Activated naive CD8-positive, alpha-beta T cell treated with anti-CD3 and anti-CD28 coated beads, Interleukin-2, amount 50 U/mL, for 24 hours (primary cell): ENCODE measurements at regions not wholly inside any gene's neighbourhood (a gene's known extent, or its start where the extent isn't known, plus 50 kb on each side); places are given as distances from the start of the nearest gene placed in this dataset.
"Not testable (repeated sequence)": the region's sequence is repeated elsewhere in the genome, so short reads cannot be mapped to it uniquely, and the experiment has no call there.

Source experiments
- ATAC-seq: fragments of 150-1000 bp; cut with Tn5 transposase; one replicate; pipeline ENCODE4 v1.10.0; 2021
- DNase-seq: peaks from one replicate; pipeline ENCODE4 v3.0.0; 2021
- H3K27ac Mint-ChIP-seq: one replicate; pipeline ENCODE4 v1.8.0; 2021; ENCODE audit warnings: mild to moderate bottlenecking, mixed read lengths
- H3K27me3 Mint-ChIP-seq: one replicate; pipeline ENCODE4 v1.8.0; 2021; ENCODE audit warnings: mixed read lengths
- H3K36me3 Mint-ChIP-seq: one replicate; pipeline ENCODE4 v1.8.0; 2021; ENCODE audit warnings: low read depth, mixed read lengths
- H3K4me1 Mint-ChIP-seq: one replicate; pipeline ENCODE4 v1.8.0; 2021; ENCODE audit warnings: mixed read lengths
- H3K4me3 Mint-ChIP-seq: one replicate; pipeline ENCODE4 v1.8.0; 2021; ENCODE audit warnings: mild to moderate bottlenecking, moderate library complexity, mixed read lengths
- H3K9me3 Mint-ChIP-seq: one replicate; pipeline ENCODE4 v1.8.0; 2021; ENCODE audit warnings: mixed read lengths

DNA sequence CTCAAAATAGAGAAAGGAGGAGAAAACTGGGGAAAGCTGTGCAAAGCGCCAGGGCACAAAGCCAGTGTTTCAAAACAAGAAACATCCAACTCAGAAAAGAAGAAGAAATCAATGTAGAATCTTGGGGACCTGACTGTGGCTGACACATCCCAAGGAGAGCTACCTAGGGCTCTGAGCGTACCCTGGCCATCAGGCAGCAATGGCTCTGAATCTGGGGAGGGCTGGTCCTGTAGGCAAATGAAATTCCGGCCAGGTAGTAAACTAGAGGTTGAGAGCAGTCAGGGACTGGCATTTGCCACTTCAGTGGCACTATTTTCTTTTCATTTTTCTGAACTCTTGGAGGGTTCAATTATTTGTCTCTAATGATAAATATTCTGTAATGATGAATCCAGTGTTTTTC, 525.8 kb downstream of the STK39 start:
- Mint-ChIP-seq H3K9me3 (no peaks in the 10 kb centered on the region), H3K36me3 (no peaks in the 10 kb centered on the region), H3K27me3 (no peaks in the 10 kb centered on the region), H3K4me3 (no peak overlapping the region), H3K4me1 (no peaks in the 10 kb centered on the region), H3K27ac (no peak overlapping the region)
- ATAC-seq (no peak), DNase-seq (no peak)

DNA sequence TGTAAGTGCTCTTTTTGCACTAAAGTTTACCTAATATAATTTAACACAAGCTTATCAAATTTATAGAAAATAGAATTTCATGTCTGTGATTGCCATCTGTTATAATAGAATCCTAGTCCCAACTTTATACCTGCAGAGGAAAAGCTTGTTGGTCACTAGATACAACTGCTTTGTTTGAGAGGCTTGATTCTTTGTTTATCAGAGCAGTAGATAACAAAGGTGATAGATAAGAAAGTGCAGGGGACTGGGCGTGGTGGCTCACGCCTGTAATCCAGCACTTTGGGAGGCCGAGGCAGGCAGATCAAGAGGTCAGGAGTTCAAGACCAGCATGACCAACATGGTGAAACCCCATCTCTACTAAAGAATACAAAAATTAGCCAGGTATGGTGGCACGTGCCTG, 528.0 kb downstream of the STK39 start:
- Mint-ChIP-seq H3K27ac (no peak overlapping the region), H3K9me3 (no peaks in the 10 kb centered on the region), H3K4me1 (no peaks in the 10 kb centered on the region), H3K27me3 (no peaks in the 10 kb centered on the region), H3K36me3 (no peaks in the 10 kb centered on the region), H3K4me3 (no peak overlapping the region)
- DNase-seq = no peak
- no peak for ATAC-seq

DNA sequence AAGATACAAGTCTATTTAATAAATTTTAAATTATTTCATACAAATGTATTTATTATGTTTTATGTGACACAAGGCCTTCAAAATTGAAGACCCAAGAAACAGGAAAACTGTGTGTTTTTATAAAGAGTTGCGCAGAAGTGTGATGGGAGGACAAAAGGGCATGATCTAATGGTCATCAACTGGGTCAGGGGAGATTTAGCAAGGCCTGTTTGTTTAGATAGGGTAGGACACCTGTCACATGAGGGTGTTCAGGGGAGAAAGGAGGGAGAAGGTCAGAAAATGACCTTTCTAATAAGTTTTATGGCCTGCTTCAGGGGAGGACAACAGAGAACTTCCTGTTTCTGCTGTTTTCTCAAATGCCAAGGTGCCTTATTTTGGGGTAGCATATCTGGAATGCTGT, 528.8 kb downstream of the STK39 start:
- H3K36me3 Mint-ChIP-seq = no peaks in the 10 kb centered on the region
- H3K27ac Mint-ChIP-seq = no peak overlapping the region
- no peaks in the 10 kb centered on the region for H3K9me3 Mint-ChIP-seq
- ATAC-seq (no peak), DNase-seq (no peak)
- H3K4me3 Mint-ChIP-seq = no peak overlapping the region
- H3K4me1 Mint-ChIP-seq = no peaks in the 10 kb centered on the region
- no peaks in the 10 kb centered on the region for H3K27me3 Mint-ChIP-seq

DNA sequence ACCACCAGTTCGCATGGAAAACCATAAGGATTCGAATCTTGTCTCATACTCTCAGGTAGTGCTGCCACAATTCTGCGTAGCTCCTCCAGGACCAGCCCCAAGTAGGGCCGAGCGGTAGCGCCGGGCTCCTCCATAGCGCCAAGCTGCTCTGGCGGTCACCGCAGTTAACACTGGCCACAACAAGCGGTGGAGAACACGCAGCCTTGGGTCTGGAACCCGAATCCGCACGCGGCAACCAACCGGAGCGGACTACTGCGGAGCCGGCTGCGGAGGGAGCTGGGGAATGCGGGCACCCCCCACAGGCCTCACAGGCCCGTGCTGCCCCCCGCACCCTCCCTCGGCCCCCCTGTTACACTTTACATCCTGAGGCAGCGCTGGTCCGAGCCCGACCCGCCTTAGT, 531.5 kb downstream of the STK39 start:
- ATAC-seq (no peak), DNase-seq (no peak)
- H3K9me3 Mint-ChIP-seq = no peaks in the 10 kb centered on the region
- H3K36me3 Mint-ChIP-seq = no peaks in the 10 kb centered on the region
- no peaks in the 10 kb centered on the region for H3K27me3 Mint-ChIP-seq
- H3K4me1 Mint-ChIP-seq = no peaks in the 10 kb centered on the region
- no peak overlapping the region for H3K4me3 Mint-ChIP-seq
- H3K27ac Mint-ChIP-seq = no peak overlapping the region

DNA sequence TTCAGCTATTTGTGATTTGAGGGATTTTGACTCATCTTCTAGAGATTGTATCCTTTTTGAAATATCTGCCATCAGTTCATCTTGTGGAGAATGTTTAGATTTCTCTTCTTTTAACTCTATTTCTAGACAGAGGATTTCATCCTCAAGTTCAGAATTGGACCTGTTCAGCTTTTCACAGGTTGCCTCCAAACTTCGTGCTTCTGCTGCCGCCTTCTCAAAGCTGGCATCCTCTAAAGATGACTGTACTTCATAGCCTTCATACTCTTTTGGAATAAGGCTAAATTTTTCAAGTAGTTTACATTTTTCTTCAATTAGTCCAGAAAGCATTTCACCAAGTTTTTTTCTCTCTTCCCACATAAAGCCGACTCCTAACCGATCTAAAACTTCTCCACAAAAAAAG, 531.9 kb downstream of the STK39 start:
- not testable (repeated sequence) for H3K36me3 Mint-ChIP-seq, H3K4me3 Mint-ChIP-seq, H3K27ac Mint-ChIP-seq, H3K27me3 Mint-ChIP-seq, DNase-seq, H3K9me3 Mint-ChIP-seq, ATAC-seq, H3K4me1 Mint-ChIP-seq

DNA sequence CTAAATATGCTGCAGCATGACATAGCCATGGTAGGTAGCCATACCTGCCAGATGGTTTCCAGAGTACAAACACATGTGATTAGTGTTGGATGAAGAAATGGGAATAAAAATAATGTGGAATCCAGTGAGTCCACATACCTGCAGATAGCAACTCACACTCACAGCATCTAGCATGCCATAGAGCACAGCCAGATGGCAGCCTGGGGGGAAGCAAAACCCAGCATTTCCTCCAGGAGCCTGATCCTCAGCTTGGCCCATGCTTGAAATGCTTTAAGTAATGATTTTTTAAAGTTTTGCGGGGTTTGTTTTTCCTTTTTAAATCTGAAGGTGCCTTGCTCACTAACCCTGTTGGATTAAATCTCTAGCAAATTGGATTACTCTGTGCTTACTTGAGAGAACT, 535.1 kb downstream of the STK39 start:
- Mint-ChIP-seq H3K9me3 (no peaks in the 10 kb centered on the region), H3K4me1 (no peaks in the 10 kb centered on the region), H3K27me3 (no peaks in the 10 kb centered on the region), H3K36me3 (no peaks in the 10 kb centered on the region), H3K4me3 (no peak overlapping the region), H3K27ac (no peak overlapping the region)
- DNase-seq (no peak), ATAC-seq (no peak)

DNA sequence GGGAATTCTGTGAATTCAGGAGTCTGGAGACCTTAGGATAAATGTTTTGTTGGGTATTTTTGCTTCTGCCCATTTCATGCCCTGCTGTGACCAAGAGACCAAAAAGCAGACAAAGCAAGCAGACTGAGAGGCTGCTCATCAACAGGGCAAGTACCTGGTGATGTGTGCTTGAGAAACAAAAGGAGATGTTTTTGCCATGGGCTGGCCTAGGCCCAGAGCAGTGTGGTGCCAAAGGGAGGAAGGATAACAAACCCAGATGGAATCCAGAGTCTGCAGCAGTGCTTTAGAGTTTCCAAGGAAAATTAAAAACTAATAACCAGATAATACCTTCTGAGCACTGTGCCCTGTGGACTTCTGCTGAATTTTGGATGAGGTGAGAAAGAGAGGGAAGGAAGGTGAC, 538.4 kb downstream of the STK39 start:
- Mint-ChIP-seq H3K4me1 (no peaks in the 10 kb centered on the region), H3K27me3 (no peaks in the 10 kb centered on the region), H3K9me3 (no peaks in the 10 kb centered on the region), H3K4me3 (no peak overlapping the region), H3K27ac (no peak overlapping the region), H3K36me3 (no peaks in the 10 kb centered on the region)
- DNase-seq (no peak), ATAC-seq (no peak)

DNA sequence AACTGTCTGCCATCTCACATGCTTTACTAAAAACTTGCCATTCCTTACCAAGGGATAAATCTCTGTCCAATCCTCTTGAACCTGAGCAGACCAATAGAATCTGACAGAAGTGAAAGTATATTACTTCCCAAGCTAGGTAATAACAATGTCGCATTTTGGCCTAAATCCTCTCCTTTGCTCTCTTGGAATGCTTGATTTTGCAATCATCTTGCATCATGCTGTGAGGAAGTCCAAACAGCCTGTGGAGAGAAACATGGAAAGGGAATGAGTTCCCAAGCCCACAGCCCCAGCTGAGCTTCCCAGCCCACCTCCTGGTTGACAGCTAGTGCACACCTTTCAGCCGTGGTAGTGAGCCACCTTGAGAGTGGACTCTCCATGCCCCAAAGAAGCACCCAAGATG, 540.6 kb downstream of the STK39 start:
- Mint-ChIP-seq H3K36me3 (no peaks in the 10 kb centered on the region), H3K27me3 (no peaks in the 10 kb centered on the region), H3K4me1 (no peaks in the 10 kb centered on the region), H3K4me3 (no peak overlapping the region), H3K27ac (no peak overlapping the region), H3K9me3 (no peaks in the 10 kb centered on the region)
- no peak for DNase-seq
- no peak for ATAC-seq

DNA sequence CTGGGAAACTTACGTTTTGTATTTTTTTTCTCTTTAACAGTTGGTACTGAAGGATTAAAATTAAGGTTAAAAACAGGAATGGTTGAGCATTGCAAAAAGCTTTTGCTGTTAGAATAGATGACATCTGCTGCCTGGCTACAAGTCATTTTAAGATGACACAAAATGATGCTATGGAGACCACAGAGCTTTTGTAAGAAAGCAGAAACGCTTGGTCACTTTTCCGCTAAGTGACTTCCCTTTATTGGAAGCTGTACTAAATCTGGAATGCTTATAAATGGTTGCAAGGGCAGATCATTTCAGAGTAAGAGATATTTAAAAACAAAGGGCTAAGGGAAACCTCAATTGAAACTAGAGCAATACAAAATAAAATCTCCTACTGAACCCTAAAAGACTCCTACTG, 544.0 kb downstream of the STK39 start:
- H3K9me3 Mint-ChIP-seq = no peaks in the 10 kb centered on the region
- DNase-seq (no peak), ATAC-seq (no peak)
- no peak overlapping the region for H3K4me3 Mint-ChIP-seq
- no peaks in the 10 kb centered on the region for H3K4me1 Mint-ChIP-seq
- H3K36me3 Mint-ChIP-seq = no peaks in the 10 kb centered on the region
- no peak overlapping the region for H3K27ac Mint-ChIP-seq
- peaks cover 2% of the 10 kb centered on the region for H3K27me3 Mint-ChIP-seq

DNA sequence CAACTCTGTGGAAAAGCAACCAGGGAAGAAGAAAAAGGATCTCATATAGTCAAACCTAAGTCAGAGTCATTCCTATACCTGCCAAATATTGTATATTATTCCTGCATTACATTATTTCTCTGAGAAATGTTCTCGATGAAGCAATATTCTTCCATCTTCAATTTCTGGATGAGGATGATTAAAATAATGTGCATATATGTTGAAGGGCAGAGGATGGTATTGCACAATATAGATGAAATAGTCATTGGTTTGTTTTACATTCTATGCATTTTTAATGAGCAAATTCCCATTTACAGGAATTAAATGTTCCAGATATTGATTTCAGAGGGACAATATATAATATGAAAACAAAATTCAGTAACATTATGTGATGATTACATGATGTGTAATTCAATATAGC, 545.2 kb downstream of the STK39 start:
- Mint-ChIP-seq H3K36me3 (no peaks in the 10 kb centered on the region), H3K9me3 (no peaks in the 10 kb centered on the region), H3K4me3 (no peak overlapping the region), H3K27me3 (peaks cover 2% of the 10 kb centered on the region), H3K4me1 (no peaks in the 10 kb centered on the region), H3K27ac (no peak overlapping the region)
- DNase-seq (no peak), ATAC-seq (no peak)

DNA sequence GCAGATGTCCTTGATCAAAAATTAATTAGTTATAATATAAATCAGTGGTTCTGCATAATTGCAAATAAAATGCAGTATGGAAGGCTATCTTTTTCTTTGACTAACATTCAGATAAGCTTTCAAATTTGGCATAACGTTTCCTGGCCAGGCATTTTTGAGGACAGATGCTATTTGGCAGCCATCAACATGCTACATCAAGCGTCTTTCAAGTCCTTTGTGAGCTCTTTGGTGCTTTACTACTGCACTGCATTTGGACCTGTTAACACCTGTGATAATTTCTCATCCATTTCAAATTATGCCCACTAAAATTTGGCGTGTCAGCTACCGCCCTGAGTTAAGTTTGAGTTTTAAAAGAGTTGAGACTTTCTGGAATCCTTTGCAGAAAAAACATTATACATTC, 545.7 kb downstream of the STK39 start:
- Mint-ChIP-seq H3K27ac (no peak overlapping the region), H3K4me3 (no peak overlapping the region)

DNA sequence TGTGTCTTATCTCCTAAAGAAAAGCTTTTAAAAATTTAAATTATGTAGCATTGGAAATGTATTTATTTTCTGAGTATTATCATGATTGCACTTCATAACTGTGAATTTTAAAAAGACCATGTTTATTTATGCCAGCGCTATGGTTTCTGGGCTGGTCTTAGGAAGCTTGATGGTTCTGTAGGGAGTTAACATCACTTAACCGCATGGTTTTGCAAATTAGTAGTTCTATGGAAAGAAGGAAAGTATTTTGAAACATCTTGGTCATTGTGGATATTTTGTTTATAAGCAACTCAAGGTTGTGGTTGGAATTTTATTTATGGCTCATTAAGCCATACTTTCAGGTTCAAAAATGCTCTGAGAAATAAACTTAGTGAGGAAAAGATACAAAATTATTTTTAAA, 549.4 kb downstream of the STK39 start:
- Mint-ChIP-seq H3K4me3 (no peak overlapping the region), H3K36me3 (no peaks in the 10 kb centered on the region), H3K4me1 (no peaks in the 10 kb centered on the region), H3K27ac (no peak overlapping the region), H3K27me3 (peaks cover 2% of the 10 kb centered on the region), H3K9me3 (no peaks in the 10 kb centered on the region)
- no peak for ATAC-seq
- no peak for DNase-seq

More for the DNA sequence above, 545.7 kb downstream of the STK39 start:
- no peaks in the 10 kb centered on the region for H3K4me1 Mint-ChIP-seq
- peaks cover 2% of the 10 kb centered on the region for H3K27me3 Mint-ChIP-seq
- no peaks in the 10 kb centered on the region for H3K36me3 Mint-ChIP-seq
- ATAC-seq (no peak), DNase-seq (no peak)
- H3K9me3 Mint-ChIP-seq = no peaks in the 10 kb centered on the region

DNA sequence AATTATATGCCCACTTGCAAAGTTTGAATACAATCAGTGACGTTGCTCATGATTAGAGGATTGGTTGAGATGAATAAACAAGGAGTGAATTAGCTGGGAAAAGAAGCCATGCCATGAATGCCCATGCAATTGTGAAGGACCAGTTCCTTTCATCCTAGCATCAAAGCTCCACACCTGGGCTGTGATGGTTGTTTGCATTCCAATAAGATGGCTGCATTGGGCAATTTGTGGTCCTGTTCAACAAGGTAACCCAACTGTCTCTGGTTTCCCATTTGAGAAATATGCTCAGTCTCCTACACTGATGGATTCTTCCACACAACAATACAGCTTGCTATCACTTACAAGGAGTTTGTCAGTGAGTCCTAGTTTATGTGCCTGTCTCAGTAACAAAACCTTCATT, 550.2 kb downstream of the STK39 start:
- no peaks in the 10 kb centered on the region for H3K9me3 Mint-ChIP-seq
- peaks cover 2% of the 10 kb centered on the region for H3K27me3 Mint-ChIP-seq
- ATAC-seq = no peak
- H3K4me1 Mint-ChIP-seq = no peaks in the 10 kb centered on the region
- no peak for DNase-seq
- no peaks in the 10 kb centered on the region for H3K36me3 Mint-ChIP-seq
- no peak overlapping the region for H3K27ac Mint-ChIP-seq
- H3K4me3 Mint-ChIP-seq = no peak overlapping the region

DNA sequence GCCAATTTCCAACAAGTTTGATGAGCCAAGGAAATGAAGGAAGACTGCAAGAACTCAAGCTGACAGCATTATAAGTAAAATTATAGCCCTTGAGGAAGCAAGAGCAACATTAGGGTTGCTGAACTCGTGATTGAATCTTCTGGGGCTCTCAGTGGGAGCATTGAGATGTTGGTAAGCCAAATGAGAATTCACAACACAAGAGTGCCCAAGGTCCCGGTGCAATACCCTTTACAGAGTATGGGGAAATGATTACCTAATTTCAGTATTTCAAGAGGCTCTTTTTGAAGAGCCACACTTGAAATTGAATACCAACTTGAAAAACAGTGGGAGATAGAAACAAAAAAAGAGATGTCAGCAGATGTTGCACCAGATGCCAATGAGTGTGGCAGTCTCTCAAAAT, 554.5 kb downstream of the STK39 start:
- Mint-ChIP-seq H3K27ac (no peak overlapping the region), H3K36me3 (no peaks in the 10 kb centered on the region)
- DNase-seq = no peak

DNA sequence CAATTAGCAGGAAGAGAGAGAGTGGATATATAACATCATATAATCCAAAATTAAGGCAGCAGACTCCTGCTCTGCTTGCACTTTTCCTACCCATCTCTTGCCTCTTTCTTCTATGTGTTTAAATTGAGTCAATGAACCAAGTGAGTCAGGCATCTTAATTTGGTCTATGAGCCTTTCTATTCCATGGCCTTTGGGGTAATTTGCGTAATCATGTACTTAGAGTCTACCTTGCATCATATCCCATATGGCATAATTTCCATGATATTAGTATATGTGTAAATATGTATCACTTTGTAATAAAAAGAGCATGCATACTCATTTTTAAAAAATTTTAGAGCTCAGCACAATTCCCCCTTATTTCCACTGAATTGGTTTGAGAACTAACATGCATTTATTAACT, 555.2 kb downstream of the STK39 start:
- Mint-ChIP-seq H3K27me3 (no peaks in the 10 kb centered on the region), H3K27ac (no peak overlapping the region), H3K9me3 (peaks cover 4% of the 10 kb centered on the region), H3K4me1 (no peaks in the 10 kb centered on the region), H3K36me3 (no peaks in the 10 kb centered on the region), H3K4me3 (no peak overlapping the region)
- DNase-seq = no peak
- ATAC-seq = no peak

More for the DNA sequence above, 554.5 kb downstream of the STK39 start:
- no peaks in the 10 kb centered on the region for H3K27me3 Mint-ChIP-seq
- peaks cover 4% of the 10 kb centered on the region for H3K9me3 Mint-ChIP-seq
- no peak for ATAC-seq
- H3K4me3 Mint-ChIP-seq = no peak overlapping the region
- H3K4me1 Mint-ChIP-seq = no peaks in the 10 kb centered on the region

DNA sequence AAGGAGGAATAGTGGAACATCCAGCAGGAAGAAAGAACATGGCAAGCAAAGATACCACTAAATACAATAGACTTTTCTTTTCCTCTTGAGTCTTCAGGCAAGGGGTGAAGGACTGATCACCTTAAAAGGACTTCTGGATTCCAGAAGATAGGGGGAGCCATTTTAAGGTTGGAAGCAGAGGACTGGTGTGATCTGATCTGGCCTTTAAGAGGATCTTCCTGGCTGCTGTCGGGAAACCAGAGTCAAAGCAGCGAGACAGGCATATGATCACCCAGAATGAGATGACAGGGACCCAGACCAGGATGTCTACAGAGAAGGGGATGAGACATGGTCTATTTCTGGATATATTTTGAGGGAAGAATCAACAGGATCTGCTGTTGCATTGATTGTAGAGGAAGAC, 558.0 kb downstream of the STK39 start:
- peaks cover 4% of the 10 kb centered on the region for H3K9me3 Mint-ChIP-seq
- H3K36me3 Mint-ChIP-seq = no peaks in the 10 kb centered on the region
- ATAC-seq (no peak), DNase-seq (no peak)
- no peaks in the 10 kb centered on the region for H3K4me1 Mint-ChIP-seq
- no peak overlapping the region for H3K4me3 Mint-ChIP-seq
- no peak overlapping the region for H3K27ac Mint-ChIP-seq
- no peaks in the 10 kb centered on the region for H3K27me3 Mint-ChIP-seq
